ENCODE measurements at regions not wholly inside any gene's neighbourhood (a gene's known extent, or its start where the extent isn't known, plus 50 kb on each side); places are given as distances from the start of the nearest gene placed in this dataset.

DNA sequence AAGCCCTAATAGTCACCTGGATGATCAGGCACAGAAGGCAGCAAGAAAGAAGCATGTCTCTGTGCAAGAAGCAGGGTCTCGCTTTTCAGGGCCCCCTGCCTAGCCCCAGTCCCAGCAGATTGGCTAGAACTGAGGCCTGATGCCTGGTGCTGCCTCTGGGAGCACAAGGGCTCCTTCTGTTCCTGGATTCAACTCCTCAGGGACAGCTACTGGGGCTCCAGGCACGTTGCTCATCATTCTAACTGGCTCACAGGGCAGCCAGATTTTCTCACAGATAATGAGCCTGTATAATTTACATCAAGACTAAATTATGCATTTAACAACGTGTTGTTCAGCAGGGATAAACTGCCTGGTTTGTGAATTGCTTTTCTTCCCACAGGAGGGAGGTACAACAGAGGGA lies 106.5 kb upstream of the PLXNC1 start:
- in situ Hi-C loops (cut with MboI) (no loop called here), intact Hi-C loops (cut with micrococcal nuclease) (no loop called here)
- Histone ChIP-seq H3K4me3 (no peak overlapping the region), H3K9me3 (replicated peaks; ENCODE audit: control insufficient read depth, insufficient read depth, low read depth, low read length) (no peaks in the 10 kb centered on the region), H3K9me1 (ENCODE audit: control insufficient read depth, insufficient read depth, low read length) (no peaks in the 10 kb centered on the region), H3K4me1 (replicated peaks in 1 of 2; ENCODE audit: control insufficient read depth in 2 of 2, insufficient read depth in 2 of 2, low read length in 2 of 2) (no peaks in the 10 kb centered on the region; a peak in 1 of 5 replicates), H3K79me2 (ENCODE audit: control insufficient read depth, insufficient read depth, low read length) (no peaks in the 10 kb centered on the region), H3K27me3 (ENCODE audit: control insufficient read depth in 2 of 2, insufficient read depth in 2 of 2, low read length in 2 of 2) (peaks cover 0 to 7% of the 10 kb centered on the region in 2 experiments; a peak in 3 of 5 replicates), H3K4me2 (ENCODE audit: insufficient read depth, low read length) (no peak overlapping the region), H3K9ac (ENCODE audit: insufficient read depth in 1 of 2, low read depth in 2 of 2, low read length in 2 of 2) (no peak overlapping the region), H3K36me3 (ENCODE audit: control insufficient read depth, insufficient read depth, low read length) (no peaks in the 10 kb centered on the region), H4K20me1 (replicated peaks; ENCODE audit: control insufficient read depth, insufficient read depth, low read length) (no peaks in the 10 kb centered on the region), H3K27ac (ENCODE audit: extremely low read depth, low read depth, low read length) (no peak overlapping the region), H2AFZ (ENCODE audit: low read depth, low read length) (no peak overlapping the region)
- ChIA-PET CTCF (ENCODE audit: low intra/inter-chr PET ratio) (no interaction called here), POLR2A (no interaction called here)
- DNase-seq (ENCODE audit: extremely low read depth in 1 of 4, low spot score in 3 of 4), result no peak
- 3% methylated on average over 3 of the region's 3 CpGs for WGBS (ENCODE audit: insufficient coverage, low coverage, missing lambda C conversion rate)
- no peak for ATAC-seq
- no TSS peak for BruUV-seq (replicated peaks)
- TF ChIP-seq RB1 (IDR thresholded peaks at IDR 0.05; ENCODE audit: low read depth) (no peak), CBX8 (IDR thresholded peaks at IDR 0.05; ENCODE audit: borderline replicate concordance, extremely low read depth, low read depth, low read length, poor library complexity, severe bottlenecking) (no peak), SUPT5H (IDR thresholded peaks at IDR 0.05) (no peak), EGR1 (conservative IDR thresholded peaks at IDR 0.05) (no peak), RBM14 (IDR thresholded peaks at IDR 0.05; ENCODE audit: borderline replicate concordance, insufficient read depth, low read depth, low read length) (no peak), SOX6 (IDR thresholded peaks at IDR 0.05) (no peak), XRCC3 (IDR thresholded peaks at IDR 0.05) (no peak), TEAD1 (CRISPR knock-in tag; IDR thresholded peaks at IDR 0.05) (no peak), CXXC5 (CRISPR knock-in tag; IDR thresholded peaks at IDR 0.05) (no peak), SREBF1 (IDR thresholded peaks at IDR 0.05; ENCODE audit: borderline replicate concordance, low read depth, low read length) (no peak), FOS (IDR thresholded peaks at IDR 0.05; ENCODE audit: extremely low read depth, insufficient read length) (no peak), CC2D1A (IDR thresholded peaks at IDR 0.05) (no peak)
- TF ChIP-seq, protein P1, sequence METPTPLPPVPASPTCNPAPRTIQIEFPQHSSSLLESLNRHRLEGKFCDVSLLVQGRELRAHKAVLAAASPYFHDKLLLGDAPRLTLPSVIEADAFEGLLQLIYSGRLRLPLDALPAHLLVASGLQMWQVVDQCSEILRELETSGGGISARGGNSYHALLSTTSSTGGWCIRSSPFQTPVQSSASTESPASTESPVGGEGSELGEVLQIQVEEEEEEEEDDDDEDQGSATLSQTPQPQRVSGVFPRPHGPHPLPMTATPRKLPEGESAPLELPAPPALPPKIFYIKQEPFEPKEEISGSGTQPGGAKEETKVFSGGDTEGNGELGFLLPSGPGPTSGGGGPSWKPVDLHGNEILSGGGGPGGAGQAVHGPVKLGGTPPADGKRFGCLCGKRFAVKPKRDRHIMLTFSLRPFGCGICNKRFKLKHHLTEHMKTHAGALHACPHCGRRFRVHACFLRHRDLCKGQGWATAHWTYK (CRISPR knock-in tag; IDR thresholded peaks at IDR 0.05), result no peak
- TF ChIP-seq, protein P2, sequence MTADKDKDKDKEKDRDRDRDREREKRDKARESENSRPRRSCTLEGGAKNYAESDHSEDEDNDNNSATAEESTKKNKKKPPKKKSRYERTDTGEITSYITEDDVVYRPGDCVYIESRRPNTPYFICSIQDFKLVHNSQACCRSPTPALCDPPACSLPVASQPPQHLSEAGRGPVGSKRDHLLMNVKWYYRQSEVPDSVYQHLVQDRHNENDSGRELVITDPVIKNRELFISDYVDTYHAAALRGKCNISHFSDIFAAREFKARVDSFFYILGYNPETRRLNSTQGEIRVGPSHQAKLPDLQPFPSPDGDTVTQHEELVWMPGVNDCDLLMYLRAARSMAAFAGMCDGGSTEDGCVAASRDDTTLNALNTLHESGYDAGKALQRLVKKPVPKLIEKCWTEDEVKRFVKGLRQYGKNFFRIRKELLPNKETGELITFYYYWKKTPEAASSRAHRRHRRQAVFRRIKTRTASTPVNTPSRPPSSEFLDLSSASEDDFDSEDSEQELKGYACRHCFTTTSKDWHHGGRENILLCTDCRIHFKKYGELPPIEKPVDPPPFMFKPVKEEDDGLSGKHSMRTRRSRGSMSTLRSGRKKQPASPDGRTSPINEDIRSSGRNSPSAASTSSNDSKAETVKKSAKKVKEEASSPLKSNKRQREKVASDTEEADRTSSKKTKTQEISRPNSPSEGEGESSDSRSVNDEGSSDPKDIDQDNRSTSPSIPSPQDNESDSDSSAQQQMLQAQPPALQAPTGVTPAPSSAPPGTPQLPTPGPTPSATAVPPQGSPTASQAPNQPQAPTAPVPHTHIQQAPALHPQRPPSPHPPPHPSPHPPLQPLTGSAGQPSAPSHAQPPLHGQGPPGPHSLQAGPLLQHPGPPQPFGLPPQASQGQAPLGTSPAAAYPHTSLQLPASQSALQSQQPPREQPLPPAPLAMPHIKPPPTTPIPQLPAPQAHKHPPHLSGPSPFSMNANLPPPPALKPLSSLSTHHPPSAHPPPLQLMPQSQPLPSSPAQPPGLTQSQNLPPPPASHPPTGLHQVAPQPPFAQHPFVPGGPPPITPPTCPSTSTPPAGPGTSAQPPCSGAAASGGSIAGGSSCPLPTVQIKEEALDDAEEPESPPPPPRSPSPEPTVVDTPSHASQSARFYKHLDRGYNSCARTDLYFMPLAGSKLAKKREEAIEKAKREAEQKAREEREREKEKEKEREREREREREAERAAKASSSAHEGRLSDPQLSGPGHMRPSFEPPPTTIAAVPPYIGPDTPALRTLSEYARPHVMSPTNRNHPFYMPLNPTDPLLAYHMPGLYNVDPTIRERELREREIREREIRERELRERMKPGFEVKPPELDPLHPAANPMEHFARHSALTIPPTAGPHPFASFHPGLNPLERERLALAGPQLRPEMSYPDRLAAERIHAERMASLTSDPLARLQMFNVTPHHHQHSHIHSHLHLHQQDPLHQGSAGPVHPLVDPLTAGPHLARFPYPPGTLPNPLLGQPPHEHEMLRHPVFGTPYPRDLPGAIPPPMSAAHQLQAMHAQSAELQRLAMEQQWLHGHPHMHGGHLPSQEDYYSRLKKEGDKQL (CRISPR knock-in tag; IDR thresholded peaks at IDR 0.05; ENCODE audit: borderline replicate concordance), result no peak
- FAIRE-seq, result no peak

Data from K562 (cell line).